Coronary artery (tissue), 2 donors: ENCODE measurements at regions not wholly inside any gene's neighbourhood (a gene's known extent, or its start where the extent isn't known, plus 50 kb on each side); places are given as distances from the start of the nearest gene placed in this dataset.

Experiments used
- DNase-seq: peaks from one replicate; pipeline ENCODE4 v3.0.0-alpha.2; 2017; ENCODE audit warnings: low spot score
- H3K27ac ChIP-seq, 2 donors: fragments of 200-600 bp; sonication (generic); one replicate each; pipeline ENCODE4 v1.5.1; 2016 to 2019
- H3K4me3 ChIP-seq: fragments of 200-600 bp; sonication (generic); 2 replicates; pipeline ENCODE4 v1.5.1; 2016; ENCODE audit warnings: mild to moderate bottlenecking, moderate library complexity
- TF ChIP-seq, protein P1 (sequence below): fragments of 200-600 bp; sonication (generic); IDR thresholded peaks from one replicate; pipeline ENCODE4 v1.5.1; 2019; ENCODE audit warnings: antibody characterized with exemption

DNA sequence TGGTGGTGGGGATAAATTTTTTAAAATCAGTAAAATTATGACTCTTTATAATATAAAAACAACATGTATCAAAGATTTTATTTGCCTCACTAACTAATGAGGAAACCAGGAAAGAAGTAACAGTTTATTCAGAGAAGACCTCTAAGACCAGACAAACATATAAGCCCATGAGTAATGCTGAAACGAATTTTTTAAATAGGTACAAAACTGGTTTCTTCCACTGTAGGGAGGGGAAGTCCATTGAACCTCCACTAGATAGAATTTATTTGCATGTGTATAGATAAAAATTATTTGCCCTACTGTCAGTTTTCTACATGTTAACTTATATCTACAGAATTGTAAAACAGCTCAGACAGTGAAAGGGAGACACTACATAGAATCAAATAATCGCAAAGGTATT is 86.8 kb downstream of the ZC3H11B start:
- DNase-seq, result no peak

DNA sequence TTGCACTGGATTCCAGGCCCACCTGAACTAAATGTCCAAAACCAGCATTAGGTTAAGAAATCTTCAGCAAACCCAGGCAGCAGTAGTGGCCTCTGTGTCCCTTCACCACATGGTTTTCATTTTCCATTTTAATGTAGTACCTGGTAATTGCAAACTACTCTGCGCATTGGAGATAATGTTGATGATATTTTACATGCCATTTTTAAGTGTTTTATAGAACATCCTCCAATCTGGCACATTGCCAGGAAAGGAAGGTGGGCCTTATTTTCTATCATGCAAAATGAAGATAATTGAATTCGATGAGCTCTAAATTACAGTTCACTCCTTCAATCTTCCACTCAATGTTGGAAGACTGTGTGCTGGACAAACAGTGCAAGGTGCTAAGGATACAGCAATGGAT is 89.5 kb downstream of the ZC3H11B start:
- Histone ChIP-seq H3K4me3 (no peak overlapping the region), H3K27ac (no peak overlapping the region)
- TF ChIP-seq, protein P1, sequence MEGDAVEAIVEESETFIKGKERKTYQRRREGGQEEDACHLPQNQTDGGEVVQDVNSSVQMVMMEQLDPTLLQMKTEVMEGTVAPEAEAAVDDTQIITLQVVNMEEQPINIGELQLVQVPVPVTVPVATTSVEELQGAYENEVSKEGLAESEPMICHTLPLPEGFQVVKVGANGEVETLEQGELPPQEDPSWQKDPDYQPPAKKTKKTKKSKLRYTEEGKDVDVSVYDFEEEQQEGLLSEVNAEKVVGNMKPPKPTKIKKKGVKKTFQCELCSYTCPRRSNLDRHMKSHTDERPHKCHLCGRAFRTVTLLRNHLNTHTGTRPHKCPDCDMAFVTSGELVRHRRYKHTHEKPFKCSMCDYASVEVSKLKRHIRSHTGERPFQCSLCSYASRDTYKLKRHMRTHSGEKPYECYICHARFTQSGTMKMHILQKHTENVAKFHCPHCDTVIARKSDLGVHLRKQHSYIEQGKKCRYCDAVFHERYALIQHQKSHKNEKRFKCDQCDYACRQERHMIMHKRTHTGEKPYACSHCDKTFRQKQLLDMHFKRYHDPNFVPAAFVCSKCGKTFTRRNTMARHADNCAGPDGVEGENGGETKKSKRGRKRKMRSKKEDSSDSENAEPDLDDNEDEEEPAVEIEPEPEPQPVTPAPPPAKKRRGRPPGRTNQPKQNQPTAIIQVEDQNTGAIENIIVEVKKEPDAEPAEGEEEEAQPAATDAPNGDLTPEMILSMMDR, result no peak
- DNase-seq, result no peak

More for the DNA sequence above, 86.8 kb downstream of the ZC3H11B start:
- no peak overlapping the region for H3K4me3 ChIP-seq
- TF ChIP-seq, protein P1, result no peak
- no peak overlapping the region for H3K27ac ChIP-seq

DNA sequence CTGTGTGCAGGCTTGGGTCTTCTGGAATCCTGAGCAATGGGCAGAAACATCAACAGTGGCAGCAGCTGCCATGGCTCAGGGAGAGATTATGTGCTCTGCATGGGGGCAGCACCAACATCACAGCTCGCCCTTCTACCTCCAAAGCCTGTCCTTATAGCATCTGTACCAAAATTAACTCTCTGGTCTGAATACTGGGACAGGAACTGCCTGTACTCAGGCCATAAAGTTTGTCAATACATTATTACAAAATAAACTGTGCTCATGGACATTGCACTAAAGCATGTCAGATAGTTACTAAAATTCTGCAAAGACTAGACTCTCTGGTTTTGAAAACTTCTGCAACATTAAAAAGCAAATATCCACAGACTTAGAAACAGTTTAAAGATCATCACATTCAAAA is 91.6 kb downstream of the ZC3H11B start:
- DNase-seq, result no peak
- TF ChIP-seq, protein P1, result no peak
- H3K27ac ChIP-seq, result no peak overlapping the region
- no peak overlapping the region for H3K4me3 ChIP-seq

DNA sequence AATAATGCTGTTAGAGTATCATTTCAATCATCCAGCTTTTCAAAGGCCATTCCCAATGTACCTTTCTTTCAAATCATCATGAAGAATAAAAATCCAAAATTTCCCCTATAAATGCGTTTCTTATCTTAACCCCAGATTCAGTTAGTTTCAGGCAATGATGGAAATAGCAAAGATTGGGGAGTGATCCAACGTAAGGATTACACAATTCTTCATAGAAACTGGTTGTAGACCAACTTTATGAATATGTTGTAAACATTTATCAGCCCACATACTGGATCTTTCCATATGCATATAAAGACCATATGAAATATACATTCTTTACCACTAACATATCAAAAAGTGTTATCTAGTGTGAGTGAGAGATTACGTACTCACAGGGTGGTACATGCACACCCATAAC is 92.7 kb downstream of the ZC3H11B start:
- TF ChIP-seq, protein P1, result no peak
- Histone ChIP-seq H3K4me3 (no peak overlapping the region), H3K27ac (no peak overlapping the region)
- DNase-seq, result no peak

DNA sequence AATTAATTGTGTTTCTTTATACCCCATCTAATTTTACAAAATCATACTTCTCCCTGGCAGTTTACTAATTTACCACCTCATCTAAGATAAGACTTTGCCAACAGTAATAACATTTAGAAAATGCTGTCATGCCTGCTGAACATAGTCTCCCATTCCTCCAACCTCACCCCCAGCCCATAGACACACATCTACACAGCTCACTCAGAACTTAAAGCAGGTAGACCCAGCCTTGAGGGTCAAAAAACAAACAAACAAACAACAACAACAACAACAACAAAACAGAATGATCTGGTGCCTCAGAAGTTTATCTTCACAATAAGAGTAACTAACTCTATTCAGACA is 94.0 kb downstream of the ZC3H11B start:
- Histone ChIP-seq H3K4me3 (no peak overlapping the region), H3K27ac (no peak overlapping the region)
- TF ChIP-seq, protein P1, result no peak
- no peak for DNase-seq

DNA sequence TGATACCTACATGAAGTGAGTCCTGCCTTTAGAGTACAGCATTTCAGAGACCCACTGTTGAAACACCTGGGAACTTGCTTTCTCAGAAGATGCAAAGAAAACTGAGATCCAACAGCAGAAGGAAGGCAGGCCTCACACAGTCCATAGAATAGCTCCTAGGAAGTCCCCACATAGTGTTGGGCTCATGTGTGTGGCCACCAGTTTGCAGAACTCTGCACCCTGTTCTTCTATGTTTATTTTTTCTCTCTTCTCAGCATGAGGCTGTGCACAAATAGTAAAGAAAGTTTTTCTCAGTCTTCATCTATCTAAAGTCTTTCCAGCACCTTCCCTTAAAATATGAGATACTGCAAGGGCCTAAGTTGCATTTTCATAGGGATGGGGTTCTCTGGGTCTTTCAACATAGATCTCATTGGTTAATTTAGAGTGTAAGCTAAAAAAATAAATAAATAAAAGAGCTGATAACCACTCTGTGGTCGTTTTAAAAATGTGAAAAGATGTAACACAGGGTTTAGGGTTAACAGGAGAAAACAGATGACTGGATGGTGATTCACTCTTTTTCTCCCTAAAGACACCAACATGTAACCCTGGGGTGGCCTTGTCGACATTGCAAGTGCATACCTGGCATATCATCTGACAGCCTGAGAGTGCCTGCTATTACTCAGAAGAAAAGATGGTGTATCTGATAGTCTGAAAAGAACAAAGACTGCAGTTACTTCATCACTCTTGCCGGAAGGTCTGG is 94.6 kb downstream of the ZC3H11B start:
- Histone ChIP-seq H3K27ac (no peak overlapping the region), H3K4me3 (no peak overlapping the region)
- TF ChIP-seq, protein P1, result no peak
- no peak for DNase-seq

DNA sequence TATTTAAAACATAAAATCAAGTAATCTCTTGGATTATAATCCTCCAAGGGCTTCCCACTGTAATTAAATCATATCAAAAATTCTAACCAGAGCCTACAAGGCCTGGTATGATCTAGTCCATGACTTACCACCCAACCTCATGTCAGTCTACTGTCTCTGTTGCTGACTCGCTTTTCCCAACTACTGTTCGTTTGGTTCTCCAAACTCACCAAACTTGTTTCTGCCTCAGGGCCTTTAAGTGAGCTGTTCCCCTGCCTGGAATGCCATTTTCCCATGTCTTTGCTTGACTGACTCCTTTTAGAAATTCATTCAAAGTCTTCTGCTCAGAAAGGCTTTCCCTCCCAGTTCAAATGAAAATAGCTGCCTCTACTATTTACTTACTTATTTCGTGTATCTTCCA is 95.9 kb downstream of the ZC3H11B start:
- TF ChIP-seq, protein P1, result no peak
- no peak for DNase-seq

More for the DNA sequence above, 95.9 kb downstream of the ZC3H11B start:
- Histone ChIP-seq H3K27ac (no peak overlapping the region), H3K4me3 (no peak overlapping the region)
